GM19240 (cell line): ENCODE measurements at regions not wholly inside any gene's neighbourhood (a gene's known extent, or its start where the extent isn't known, plus 50 kb on each side); places are given as distances from the start of the nearest gene placed in this dataset.
"Not testable (repeated sequence)": the region's sequence is repeated elsewhere in the genome, so short reads cannot be mapped to it uniquely, and the experiment has no call there.

ENCODE experiments used
- DNase-seq: peaks from one replicate; pipeline ENCODE4 v3.0.0; 2011; ENCODE audit warnings: low spot score; ENCODE audit not compliant: insufficient read length

DNA sequence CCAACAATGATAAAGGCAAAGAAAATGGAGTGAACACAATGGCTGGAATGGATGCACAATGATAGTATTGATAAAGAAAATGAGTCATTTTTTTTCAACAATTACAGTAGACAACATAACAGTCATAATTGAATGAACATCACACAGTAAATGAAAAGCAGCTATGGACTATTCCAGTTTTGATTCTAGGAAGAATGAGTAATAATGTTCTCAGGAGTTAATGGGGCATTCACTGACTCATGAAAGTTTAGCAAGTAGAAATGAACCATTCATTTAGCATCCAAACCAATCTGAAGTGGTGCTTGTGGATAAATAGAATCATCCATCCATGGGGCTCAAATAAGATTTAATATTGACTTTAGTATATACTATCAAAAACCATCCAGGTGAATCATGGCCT lies 1029.5 kb upstream of the GJE1 start:
- no peak for DNase-seq

DNA sequence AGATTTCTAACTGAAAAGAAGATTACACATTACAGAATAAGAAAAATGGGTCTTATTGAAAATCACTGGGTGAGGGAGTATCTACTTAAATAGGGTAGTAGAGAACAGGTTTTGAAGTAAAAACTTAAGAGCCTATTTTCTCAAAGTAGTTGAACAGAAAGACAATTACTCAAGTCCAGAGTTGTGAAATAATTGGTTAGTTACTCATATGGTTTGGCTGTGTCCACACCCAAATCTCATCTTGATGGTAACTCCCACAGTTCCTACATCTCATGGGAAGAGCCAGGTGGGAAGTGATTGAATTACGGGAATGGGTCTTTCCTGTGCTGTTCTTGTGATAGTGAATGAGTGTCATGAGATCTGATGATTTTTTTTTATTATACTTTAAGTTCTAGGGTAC lies 1035.3 kb upstream of the GJE1 start:
- DNase-seq: no peak

DNA sequence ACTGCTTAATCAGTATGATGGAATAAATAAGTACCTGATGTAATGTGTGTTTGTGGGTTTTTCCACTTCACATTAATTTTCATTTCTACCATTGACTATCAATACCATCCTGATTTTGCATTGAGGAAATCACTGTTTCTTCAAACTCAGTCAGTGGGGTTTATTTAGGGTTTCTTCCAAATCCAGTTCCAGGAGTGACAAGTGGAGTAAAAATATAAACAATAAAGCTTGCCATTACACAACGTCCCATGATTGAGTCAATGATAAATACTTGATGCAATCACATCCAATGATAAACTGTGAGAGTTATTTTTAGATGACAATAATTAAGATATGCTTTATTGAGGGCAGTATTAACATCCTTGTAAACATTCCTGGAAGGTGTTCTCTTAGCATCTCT lies 1037.4 kb upstream of the GJE1 start:
- DNase-seq: no peak

DNA sequence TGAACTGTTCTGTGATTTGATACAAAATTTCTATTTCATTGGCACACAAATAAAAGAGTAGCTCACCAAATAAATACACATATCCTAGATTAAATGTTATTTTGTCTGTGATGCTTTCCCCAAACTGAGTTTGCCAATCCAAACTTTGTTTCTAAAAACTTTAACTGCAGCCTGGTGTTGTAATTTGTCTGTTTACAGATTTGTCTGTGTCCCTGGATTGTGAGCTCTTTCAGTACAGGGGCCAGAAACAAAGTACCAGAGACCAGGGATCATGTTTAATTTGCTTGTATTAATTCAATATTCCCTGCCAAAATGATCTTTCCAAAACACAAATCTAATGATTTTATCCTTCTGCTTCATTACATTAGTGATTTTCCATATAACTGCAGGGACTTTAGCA lies 1044.6 kb upstream of the GJE1 start:
- no peak for DNase-seq

DNA sequence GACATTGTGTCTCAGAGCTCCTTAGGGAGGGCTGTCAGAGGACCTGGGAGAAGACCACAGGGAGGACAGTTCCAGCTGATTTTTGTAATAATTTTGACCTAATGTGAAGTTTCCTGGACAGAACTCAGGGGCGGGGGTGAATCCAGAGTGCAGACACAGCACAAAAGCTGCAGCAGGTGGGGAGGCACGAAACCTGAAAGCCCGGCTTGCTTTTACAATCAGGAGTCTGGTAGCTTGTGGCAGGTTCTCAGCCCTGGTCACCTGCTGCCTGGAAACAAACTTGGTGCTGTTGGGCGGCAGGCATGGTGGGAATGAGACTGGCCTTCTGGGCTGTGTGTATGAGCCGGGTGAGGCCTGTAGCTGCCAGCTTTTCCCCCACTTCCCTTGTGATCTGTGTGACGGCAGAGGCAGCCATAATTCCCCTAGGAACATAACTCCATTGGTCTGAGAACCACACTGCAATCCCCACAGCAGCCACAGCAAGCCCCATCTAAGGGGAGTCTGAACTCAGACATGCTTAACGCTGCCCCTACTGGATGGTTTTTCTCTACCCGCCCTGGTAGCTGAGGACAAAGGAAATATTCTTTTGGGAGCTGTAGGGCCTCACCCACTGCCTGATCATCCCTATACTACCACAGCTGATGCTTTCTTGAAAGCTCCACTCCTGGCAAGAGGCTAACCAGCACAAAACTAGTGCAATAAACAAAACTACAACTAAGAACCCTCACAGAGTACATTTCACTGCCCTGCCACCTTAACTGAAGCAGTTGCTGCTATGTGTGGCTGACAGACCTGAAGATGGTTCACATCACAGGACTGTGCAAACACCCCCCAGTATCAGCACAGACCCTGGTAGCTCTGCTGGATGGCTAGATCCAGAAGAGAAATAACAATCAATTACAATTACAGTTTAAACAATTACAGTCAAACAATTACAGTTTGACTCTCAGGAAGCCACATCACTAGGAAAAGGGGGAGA lies 1055.1 kb upstream of the GJE1 start:
- no peak for DNase-seq

DNA sequence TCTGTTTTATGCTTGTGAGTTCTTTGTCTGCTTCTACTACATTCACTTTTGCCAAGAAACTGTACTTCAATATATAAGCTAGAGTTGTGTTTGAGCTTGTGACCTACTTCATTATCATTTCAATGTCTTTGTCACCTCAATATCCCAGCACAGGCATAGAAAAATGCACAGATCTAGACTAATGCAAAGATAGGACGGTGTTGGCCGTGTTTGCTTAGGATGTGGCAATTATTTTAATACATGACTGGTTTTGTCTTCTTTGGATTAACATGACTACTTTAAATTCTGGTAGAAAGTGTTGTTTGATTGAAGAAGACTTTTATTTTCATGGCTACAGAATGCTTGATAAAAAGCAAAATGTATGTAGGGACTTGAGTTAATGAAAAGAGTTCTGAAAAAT lies 1075.0 kb upstream of the GJE1 start:
- DNase-seq: no peak

DNA sequence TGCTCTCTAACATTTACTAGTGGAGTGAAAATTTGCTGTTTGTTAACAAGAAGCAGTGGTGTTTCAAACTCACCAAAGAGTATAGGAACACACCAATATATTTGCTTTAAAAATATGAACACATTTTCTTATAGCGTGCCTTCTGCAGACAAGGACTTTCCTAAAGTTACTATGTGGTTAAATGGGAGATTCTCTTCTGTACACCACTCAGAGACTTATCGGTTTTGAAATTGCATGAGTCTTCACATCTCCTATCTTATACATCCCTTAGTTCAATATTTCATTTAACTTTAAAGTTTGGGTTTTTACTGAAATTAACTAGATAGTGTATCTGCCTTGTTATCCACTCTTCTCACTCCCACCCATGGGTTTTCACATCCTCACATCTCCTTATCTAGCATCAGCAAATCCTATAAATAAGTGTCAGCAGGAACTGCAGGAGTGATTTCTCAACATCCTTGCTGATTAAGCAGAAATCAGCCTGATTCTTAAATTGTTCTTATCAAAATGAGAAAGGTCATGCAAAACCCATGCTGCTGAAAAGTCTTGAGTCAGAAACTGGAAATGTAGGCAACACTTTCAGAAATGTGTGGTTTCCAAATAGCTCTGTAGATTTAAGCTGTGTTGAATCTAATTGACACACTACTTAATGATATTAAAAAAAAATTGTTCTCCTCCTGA lies 1075.6 kb upstream of the GJE1 start:
- DNase-seq: no peak

DNA sequence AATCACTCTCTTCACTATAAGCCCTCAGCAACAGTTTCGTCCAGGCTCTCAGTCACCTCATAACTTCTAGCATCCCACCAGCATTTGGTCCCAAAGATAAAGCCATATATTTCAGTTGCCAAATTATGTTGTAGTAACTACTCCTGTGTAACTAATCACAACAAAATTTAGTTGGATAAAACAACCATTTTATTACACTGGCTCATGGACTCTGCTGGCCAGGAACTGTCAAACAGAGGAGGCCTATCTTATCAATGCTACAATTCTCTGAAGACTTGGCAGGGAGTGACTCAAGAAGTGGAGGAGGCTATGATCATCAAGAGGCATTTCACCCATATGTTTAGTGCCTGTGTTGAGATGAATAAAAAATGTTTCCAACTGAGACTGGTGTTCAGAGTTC lies 1082.3 kb upstream of the GJE1 start:
- no peak for DNase-seq

DNA sequence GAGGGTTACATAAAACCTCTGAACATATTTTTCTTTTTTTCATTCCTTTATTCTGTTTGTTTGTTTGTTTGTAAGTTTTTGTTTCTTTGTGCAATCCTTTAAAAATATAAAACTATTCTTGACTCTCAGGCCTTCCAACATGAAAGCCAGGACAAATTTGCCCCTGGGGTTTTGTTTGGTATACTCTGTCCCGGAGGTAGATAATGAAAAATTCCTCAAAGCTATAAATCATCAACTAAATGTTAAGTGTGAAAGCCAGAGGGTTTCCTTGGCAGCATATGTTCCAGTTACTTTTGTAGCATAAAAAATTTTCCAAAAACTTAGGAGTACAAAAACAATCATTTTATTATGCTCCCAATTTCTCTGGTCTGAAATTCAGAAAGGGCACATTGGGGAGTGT lies 1084.3 kb upstream of the GJE1 start:
- DNase-seq: no peak

DNA sequence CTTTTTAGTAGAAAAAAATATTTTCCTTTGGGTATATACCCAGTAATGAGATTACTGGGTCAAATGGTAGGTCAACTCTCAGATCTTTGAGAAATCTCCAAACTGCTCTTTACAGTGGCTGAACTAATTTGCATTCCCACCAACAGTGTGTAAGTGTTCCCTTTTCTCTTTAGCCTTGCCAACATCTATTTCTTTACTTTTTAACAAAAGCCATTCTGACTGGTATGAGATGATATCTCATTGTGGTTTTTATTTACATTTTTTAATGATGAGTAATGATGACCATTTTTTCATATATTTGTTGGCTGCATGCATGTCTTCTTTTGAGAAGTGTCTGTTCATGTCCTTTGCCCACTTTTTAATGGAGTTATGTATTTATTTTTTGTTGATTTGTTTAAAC lies 1086.2 kb upstream of the GJE1 start:
- not testable (repeated sequence) for DNase-seq

DNA sequence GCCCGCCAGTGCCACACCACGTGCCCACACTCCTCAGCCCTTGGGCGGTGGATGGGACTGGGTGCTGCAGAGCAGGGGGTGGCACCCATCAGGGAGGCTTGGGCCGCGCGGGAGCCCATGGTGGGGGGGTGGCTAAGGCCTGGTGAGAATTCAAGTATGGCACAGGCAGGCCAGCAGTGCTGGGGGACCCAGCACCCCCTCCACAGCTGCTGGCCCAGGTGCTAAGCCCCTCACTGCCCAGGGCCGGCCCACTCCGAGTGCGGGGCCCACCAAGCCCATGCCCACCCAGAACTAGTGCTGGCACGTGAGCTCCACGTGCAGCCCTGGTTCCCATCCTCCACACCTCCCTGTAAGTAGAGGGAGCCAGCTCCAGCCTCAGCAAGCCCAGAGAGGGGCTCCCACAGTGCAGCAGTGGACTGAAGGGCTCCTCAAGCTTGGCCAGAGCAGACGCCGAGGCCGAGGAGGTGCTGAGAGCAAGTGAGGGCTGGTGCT lies 1091.1 kb upstream of the GJE1 start:
- no peak for DNase-seq

DNA sequence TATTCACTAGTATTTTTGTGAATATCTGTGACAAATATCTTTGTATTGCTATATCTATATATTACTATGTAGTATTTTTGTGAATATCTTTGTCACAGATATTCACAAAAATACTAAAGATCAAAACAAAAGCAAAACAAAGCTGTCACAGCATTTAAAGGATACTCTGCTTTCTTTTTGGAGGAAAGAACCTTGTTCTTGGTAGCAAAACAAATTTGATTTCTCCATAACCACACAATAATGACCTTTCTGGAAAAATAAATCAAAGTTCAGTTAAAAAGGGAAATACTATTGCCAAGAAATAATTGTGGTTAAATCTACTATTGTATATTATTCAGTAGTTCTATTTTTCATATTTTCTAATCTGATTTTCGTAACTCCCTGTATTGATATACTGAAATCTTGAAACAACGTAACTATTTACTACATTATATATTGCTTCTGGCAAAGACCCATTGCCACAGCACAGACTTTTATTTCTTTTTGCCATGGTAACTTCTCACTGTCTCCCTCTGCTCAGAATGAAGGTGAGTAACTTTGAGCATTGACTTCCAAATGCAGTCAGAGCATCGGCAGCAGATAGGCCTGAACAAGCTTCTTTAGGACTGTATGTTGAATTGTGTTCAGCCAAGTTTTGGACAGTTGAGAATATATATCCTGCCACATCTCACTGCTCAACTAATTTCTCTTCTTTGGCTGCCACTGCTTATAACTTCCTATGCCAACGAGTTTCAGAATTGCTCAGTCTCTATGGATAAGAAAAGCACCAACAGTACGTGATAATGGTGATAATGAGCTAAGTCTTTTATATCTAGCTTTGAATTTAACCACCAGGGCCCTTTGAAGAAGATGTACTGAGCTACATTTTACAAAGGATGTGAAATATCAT lies 1097.2 kb upstream of the GJE1 start:
- no peak for DNase-seq

DNA sequence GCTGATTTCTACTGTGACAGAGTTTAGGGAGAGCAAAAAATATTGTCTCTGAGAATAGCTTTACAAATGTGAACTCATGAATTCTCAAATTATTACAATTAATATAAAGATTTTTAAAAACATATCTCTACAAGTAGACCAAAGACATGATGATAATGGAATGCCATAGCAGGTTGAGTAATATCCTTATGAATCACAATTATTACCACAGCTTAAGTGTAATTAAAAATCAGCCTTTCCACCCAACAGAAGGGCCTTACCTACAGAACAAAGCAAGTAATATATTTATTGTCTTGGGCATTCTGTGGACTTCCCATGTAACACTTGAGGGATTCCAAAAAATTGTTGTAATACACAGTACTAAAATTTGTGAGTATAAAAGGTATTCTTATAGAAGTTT lies 1099.6 kb upstream of the GJE1 start:
- no peak for DNase-seq

DNA sequence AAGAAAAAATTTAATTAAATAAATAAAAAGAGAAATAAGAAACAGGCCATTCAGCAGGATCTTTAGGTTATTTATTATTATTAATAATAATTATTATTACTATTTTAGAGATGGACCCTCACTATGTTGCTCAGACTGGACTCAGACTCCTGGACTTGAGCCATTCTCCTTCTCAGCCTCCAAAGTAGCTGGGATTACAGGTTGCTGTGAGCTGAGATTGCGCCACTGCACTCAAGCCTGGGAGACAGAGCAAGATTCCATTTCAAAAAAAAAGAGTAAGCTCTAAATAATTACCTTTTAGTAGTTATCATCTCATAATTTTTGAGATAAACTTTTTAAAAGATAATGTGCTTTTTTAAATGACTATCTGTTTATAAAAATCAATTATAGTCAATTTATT lies 1102.8 kb upstream of the GJE1 start:
- DNase-seq: no peak

DNA sequence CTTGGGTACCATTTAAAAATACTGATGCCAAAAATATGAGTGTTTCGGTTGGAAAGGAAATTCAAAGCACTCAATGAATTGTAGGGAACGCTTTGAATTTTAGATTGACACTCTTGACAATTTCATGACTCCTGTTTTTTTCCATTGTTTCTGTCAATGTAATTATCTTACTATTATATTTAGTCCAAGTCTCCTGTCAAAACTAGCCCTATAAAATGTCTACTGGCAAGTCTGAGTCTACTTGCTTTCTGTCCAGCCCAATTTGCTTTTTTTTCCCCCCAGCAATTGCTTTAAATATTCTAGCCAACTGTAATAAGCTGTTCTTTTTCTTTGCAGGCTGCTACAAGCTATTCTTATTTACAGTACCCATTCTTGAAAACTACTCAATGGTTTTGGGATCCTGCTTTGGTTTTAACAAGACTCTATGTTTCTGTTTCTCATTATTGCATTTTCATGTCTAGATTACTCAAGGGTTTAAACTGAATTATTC lies 1103.9 kb upstream of the GJE1 start:
- DNase-seq: no peak

DNA sequence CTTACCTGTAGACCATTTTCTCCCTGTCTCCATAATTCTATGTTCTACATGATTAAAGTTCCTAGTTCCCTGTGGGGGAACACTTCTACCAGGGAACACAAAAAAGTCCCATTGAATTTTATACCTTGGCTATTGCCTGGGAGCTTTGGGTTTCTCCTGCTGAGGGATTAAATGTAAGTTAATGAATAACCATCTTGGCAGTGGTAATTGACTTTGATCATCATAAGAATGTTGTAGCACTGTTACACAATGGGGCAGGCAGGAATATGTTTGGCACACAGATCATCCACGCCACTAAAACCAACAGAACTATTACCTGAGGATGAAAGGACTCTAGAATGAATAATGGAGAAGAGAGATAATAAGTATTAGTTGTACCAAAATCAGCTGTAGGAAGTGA lies 1106.2 kb upstream of the GJE1 start:
- no peak for DNase-seq

DNA sequence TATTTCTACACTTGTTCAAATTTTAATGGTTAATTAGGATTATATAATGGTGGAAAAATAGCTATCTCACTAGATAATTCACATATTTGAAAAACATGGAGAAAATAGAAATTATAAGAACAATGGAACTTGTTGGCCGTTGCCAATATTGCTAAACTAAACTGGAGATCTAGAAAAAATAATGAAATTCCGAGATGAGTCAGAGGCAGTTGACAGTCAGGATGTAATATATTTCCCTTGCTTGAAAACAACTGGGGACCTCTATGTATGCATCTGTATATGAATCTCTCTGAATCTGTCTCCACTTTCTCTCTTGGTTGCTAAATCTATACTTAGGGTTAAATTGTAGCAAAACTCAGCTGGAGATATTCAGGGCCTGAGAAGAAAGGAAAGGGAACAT lies 1108.2 kb upstream of the GJE1 start:
- DNase-seq: no peak

DNA sequence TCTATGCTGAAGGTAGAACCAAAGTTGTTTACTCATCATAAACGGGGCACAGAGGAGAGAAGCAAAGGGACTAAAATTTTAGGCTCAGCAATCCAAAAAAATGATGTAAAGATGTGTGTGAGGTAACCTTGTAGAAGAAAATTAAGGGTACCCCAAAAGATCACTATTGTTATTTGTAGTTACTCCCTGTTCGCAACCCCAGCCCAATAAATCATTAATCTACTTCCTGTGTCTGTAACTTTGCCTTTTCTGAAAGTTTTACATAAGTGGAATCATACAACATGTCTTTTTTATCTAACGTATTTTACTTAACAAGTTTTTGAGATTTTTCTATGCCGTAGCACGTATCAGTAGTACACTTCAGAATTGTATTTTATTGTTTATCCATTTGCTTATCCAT lies 1114.8 kb upstream of the GJE1 start:
- DNase-seq: no peak

DNA sequence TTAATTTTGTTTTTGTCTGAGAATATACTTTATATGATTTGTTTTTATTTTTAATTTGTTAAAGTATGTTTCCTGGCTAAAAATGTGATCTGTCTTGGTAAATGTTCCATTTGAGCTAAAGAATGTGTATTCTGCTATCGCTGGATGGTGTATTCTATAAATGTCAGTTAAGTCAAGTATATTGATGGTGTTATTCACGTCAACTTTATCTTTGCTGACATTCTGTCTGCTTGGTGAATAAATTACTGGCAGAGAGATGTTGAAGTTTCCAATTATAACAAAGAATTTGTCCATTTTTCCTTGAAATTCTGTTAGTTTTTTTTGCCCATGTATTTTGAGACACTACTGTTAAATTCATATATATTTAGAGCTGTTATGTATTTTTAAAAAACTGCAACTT lies 1131.8 kb upstream of the GJE1 start:
- DNase-seq: no peak

DNA sequence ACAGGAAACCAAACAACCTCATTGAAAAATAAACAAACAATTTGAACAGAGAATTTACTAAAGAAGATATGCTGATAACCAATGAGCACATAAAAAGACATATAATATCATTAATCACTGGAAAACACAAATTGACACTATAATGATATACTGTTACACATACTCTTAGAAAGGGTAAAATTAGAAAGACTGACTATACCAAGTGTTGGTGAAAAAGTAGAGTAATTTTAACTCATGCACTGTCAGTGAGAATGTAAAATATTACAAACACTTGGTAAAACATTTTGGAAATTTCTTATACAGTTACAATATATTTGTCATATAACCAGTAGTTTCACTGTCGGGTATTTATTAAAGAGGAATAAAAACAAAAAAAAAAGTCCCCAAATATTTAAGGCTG lies 1139.2 kb upstream of the GJE1 start:
- no peak for DNase-seq

DNA sequence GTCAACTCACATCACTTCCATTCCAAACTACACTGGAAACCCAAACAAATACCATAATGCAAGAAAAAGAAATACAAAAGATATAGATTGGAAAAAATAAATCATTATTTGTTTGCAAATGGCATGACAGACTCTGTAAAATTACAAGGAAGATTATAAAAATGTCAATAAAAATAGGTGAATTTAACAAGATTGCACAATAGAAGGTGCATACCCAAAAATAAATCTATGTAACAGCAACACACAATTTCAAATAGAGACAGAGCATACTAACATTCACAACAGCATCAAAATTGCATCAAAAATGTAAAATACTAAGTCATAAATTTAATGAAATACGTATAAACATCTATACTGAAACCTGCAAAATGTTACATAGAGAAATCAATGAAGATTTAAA lies 1140.0 kb upstream of the GJE1 start:
- no peak for DNase-seq

DNA sequence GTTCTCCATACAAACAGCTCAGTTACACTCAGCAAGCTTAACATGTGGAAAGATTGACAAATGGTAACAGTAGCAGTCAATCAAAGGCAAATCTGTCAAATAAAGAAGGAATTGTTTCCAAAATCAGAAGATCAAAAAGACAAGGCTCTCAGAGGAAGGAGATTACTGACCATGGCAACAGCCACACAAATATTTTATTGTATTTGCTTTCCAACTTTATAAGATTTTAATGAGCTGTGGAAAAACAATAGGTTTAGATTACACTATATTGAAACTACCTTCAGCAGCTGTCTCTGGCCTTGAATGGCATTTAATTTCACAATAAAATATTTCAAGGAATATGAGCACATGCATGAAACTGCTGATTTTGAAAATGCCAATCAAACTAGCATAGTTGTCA lies 1143.9 kb upstream of the GJE1 start:
- no peak for DNase-seq
